CD4-positive, alpha-beta T cell treated with Interleukin-12 subunit alpha and Interleukin-12 subunit beta, for 1 hour (primary cell): ENCODE measurements at regions not wholly inside any gene's neighbourhood (a gene's known extent, or its start where the extent isn't known, plus 50 kb on each side); places are given as distances from the start of the nearest gene placed in this dataset.

Experiments used
- DNase-seq: peaks from one replicate; pipeline ENCODE4 v3.0.0-alpha.2; 2020

GRCh38 chr7:51757960-51758359 lies 441.4 kb upstream of the COBL start:
- no peak for DNase-seq

- DNase-seq, result no peak
Measured at GRCh38 chr7:51732951-51733350, 416.3 kb upstream of the COBL start.

DNA sequence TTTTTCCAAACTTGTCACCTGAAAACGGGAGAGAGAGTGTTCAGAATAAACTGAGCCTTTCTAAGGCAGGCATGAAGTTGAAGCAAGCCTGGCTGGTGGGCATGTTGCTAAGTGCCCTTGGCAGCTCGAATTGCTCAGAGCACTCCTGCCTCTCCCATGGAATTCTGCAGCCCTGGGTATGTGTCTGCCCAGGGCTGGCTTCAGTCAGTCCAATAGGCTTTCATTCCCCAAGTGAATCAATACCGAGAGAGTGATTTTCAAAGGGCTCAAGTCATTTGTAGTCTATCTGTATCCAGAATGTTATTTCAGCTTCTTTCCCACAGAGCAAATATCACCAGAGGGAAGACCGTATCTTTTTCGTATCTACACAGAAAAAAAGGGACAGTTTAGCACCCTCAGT lies 415.5 kb upstream of the COBL start:
- DNase-seq, result no peak

GRCh38 chr7:51731075-51731474 lies 414.5 kb upstream of the COBL start:
- DNase-seq, result no peak

DNA sequence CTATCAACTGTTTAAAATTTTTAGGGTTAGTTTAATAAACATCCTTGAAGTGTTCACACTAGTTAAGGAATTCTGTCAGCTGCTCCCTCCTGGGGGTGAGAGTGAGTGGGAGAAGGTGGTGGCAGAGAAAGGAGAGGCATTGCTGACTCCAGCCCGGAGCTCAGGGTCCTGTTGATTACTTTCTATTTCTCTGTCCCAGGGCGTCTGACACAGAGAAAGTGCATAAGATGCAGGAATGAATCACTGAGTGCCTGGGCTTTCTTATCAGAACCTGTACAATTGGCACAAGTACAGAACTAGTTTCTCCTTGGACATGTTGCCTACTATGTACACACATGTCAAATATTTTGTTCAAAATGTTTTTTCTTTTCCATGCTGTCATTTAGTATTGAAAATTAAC lies 410.8 kb upstream of the COBL start:
- DNase-seq, result no peak

- DNase-seq, result no peak
Measured at GRCh38 chr7:51706851-51707250, 390.2 kb upstream of the COBL start.

- no peak for DNase-seq
Measured at GRCh38 chr7:51705701-51706100, 389.1 kb upstream of the COBL start.

DNA sequence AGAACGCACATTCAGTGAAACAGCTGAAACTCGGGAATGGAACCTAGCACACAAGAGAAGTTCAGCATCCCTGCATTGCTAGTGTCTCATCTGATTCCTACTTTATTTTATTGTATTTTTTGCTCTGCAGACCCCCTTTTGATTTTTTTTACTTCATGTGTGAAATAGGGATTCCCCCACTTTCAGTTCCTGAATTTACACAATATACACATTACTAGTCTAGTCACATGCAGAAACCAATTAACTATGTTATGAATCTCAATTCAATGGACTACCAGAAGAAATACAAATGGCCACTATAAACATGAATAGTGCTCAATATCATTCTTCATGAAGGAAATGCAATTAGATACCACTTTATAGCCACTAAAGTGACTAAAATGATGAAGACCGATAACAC lies 386.1 kb upstream of the COBL start:
- DNase-seq, result no peak

GRCh38 chr7:51701935-51702334 lies 385.3 kb upstream of the COBL start:
- DNase-seq, result no peak

GRCh38 chr7:51700593-51701215 lies 384.1 kb upstream of the COBL start:
- no peak for DNase-seq

DNA sequence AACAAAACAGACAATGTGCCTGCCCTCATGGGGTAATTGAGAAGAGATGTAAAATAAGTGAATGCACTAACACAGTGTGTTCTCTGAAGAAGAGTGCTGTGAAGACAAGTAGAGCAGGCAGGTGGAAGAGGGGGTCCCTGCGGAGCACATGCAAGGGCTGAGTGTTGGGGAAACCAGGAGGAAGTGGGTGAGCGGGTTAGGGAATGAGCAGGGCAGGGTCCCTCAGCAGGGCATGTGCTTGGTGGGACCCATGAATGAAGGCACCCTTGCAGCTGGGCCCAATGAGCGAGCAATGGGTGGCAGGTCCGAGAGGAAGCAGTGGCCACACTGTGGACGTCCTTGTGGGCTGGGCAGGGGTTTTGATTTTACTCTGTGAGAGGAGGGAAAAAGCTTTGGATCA lies 376.6 kb upstream of the COBL start:
- no peak for DNase-seq

DNA sequence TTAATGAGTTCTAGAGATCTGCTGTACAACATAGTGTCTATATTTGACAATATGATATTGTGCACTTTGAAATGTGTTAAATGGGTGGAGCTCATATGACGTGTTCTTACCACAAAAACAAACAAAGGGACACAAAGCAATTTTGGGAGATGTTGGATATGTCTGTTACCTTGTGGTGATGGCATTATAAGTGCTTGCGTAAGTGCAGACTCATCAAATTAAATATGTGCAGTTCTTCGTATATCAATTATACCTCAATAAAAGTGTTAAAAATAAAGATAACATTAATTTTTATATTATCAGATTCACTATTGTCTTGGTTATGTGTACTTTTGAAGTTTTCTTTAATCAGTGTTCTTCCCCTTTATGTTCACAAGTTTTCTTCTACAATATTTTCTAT lies 372.9 kb upstream of the COBL start:
- DNase-seq, result no peak

DNA sequence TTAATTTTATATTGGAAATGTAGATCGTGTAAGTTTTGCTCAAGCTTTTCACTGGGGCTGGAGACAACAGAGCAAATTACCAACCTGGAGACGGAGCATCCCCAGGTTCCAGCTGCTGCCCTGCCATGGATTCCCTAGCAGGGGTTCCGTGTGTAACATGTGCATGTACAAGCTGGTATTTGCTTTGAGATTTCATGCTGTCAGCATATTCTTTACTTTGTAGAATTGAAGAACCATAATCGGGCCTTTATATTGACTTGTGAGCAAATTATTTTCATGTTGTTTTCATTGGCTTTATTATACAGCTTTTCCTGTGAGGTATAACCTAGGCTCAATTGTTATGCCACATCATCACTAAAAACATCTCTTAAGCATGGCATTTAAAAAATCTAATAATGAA lies 369.2 kb upstream of the COBL start:
- DNase-seq, result no peak

DNA sequence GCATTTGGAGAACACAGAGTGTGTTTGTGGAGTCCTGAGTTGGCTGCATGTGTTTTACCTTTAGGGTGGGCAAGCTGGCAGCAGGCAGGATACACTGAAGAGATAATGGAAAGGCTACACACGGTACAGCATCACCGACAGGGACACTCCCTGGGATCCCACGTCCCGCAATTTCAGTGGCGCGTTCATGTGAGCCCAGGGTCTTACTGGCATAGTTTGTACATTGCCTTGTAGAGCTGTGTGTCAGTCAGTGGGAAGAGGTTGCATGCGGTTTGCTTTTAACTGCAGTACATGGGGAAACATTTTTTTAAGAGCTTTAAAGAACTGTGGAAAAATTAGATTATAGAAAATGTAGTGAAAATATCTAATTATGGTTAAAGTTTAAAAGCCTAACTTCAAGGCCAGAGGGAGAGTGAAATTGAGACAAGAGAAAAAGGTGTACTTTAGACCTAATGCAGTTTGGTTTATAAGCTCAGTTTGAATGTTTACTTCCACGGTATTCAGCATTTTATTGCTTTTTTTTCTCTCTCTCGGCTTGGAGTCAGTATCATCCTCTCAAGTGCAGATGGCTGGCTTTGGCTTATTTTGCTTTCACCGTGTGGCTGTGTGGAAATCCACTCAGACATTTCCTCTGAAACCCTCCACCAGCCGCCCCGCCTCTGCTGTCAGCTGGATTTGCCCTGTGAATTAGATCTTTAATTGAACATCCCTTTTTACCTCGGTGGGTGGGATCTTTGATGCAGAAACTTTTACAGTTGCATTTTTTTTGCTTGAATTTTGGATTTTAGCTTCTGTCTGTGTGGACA lies 364.2 kb upstream of the COBL start:
- no peak for DNase-seq

DNA sequence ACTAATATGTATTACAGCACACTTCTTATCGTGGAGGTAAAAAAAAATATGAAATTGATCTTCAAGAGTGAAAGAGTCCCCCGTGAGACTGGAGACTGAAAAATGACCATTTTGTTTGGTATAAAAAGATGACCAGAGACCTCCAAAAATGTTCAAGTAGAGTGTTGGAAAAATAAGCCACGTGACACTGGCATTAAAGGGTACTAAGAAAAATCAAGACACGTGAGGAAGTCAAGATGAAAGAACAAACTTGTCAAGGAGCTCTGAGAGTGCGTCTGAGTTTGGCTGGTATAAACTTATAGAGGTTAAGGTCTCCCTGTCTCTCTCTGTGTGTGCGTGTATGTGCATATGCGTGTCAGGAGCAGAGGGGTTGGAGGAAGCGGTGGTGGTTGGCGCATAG lies 362.7 kb upstream of the COBL start:
- DNase-seq, result no peak

GRCh38 chr7:51666751-51667150 lies 350.1 kb upstream of the COBL start:
- no peak for DNase-seq

DNA sequence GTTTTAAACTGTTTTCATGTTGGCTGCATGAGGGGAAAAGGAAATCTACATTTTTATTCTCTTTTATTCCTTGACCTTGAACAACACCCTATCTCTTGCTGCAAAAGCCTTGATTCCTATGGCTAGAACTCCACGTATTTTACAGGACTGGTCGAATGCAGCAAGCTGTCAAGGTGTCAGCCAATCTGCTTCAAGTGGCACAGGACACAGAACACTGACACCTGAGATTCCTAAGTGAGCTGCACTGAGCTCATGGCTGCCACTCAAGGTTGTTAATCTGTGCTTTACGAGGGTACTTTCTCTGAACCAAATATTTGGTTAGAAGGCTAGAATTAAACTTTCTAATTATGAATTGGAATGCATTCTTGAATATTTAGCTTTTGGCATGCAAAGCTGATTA lies 349.7 kb upstream of the COBL start:
- DNase-seq, result no peak

DNA sequence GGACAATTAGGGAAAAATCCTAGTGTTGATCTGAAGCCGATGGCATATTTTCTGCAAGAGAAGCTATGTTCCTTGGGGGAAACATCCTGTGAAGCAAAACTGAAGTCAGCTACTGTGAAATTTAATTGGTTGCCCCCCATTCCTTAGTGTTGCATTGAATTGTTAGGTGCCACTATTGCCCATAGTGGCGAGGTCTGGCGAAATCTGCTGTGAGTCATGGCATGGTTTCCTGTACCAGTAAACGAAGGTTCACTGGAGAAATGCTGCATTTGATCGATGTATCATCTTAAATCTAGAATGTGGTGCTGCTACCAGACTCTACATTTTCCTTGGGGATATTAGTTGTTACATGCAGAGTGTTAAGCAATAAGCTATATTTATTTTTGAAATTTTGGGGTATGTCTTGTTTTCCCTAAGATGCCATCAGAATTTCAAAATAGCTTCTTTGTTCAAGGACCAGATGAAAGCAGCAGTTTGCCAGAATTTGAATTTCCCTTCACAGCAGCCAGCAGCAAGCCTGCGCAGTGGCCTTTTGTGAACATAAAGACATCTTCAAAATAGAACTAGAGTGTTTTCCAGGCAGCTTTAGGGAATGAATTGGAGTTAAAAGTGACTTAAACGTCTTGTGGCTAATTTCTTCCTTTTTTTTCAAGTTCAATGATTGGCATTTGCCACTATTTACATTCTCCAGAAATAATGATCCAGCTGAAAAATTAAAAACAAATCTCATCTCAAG lies 348.6 kb upstream of the COBL start:
- DNase-seq, result no peak

DNA sequence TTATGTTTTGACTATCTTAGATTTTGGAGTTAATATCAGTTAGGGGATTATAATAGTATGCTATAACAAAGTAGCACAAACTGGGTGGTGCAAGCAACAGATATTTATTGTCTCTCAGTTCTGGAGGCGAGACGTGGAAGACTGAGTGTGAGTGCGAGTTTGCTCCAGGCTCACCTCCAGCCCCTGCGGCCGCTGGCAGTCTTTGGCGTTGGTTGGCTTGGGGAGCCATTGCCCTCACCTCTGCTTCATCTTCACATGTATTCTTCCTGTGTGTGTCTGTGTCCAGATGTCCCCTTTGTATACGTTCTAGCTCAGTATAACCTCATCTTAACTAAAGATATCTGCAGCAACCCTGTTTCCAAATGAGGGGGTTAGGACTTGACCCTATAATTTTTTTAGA lies 343.9 kb upstream of the COBL start:
- DNase-seq, result no peak

- DNase-seq, result no peak
Measured at GRCh38 chr7:51658684-51659083, 342.1 kb upstream of the COBL start.

DNA sequence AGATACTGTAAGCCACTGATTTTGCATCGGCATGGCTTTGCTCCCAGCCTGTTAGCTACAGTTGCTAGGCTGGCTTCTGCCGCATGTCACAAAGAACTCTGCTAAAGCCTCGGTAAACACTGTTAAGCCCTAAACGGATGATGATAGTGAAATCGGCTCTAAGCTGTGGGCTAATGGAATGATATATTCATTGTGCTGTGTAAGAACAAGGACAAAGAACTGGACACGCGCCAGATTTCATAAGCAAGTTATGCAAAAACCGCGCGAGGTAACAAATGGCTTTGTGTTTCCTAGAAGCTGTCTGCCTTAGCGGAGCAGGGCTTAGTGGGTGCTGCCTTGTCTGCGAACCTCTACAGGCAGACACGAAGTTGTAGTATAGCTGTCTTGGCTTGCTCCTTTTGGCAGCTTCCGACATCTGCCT lies 331.3 kb upstream of the COBL start:
- DNase-seq, result no peak

DNA sequence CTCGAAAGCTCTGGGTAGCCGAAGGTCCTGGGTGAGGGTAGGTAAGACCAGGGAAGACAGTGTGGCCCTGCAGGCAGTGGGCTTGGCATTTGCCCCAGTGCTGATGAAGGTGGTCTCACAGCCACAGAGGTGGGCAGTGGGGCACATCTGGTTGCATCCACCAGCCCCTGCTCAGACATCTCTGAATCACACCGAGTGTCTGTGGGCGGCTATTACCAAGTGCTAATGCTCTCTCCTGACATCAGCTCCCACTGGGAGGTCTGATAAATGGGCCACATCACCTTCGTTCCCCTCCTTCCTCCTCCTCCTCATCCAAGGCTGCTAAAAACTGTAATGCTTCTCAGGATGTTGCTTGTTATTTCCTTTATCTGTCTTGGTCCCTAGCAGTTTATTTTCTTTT lies 330.9 kb upstream of the COBL start:
- no peak for DNase-seq

DNA sequence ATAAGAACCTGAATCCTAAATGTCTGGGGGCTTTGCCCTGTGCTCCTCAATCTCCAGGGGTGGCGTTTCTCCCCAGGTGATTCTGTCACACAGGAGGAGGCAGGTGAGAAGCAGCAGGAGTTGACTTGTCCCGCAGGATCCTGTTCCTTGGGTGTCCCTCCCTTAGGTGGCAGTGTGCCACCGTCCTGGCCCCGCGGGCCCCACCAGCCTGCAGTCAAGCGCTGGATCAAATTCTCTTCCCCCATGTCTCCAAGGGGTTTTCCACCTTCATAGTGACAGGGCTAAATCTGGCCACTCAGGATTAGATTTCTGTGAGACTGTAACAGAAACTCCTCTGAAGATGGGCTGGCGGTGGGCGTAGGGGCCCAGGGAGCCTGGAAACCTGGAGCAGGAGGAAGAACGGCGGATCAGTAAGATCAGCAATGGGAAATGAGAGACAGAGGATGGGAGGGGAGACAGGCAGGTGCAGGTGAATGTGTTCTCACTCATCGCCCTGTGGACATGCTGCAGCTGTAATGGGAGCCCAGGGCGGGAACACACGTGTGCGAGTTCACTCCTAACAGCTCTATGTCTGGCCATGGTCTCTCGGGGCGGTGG lies 329.2 kb upstream of the COBL start:
- no peak for DNase-seq

DNA sequence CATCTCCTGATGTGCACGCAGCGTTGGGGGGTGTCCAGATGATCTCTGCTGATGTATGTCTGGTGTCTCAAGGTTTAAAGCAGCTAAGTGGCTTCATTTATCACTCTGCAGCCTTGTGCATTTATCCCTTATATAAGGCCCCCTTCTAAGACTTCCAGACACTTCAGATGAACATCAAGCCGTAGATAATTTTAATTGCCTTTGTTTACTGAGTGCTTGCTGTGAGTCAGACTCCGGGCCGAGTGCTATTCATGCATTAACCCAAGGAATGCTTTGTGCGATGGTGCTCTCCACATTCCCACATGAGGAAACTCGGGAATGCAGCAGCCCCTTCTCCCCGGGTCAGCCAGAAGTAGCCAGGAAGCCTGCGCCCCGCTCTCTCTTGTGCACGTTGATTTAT lies 328.6 kb upstream of the COBL start:
- no peak for DNase-seq
